WTC11 (cell line): ENCODE measurements at regions not wholly inside any gene's neighbourhood (a gene's known extent, or its start where the extent isn't known, plus 50 kb on each side); places are given as distances from the start of the nearest gene placed in this dataset.
A peak's percentile ranks its signal among the peaks of the same experiment; 100 is the strongest.

Experiments
- ATAC-seq: fragments of 200-7000 bp; cut with Tn5 transposase; 2 replicates; pipeline ENCODE4 v1.10.0; 2021; ENCODE audit warnings: mild to moderate bottlenecking, moderate library complexity
- CTCF ChIA-PET: fragments of 300-600 bp; sonication (Branson Sonifier 250); formaldehyde crosslinking; loops from one replicate; lab custom pipeline; 2021; ENCODE audit warnings: antibody characterized with exemption; lab: Charles Lee
- POLR2A ChIA-PET: fragments of 350-600 bp; sonication (Branson Sonifier 250); formaldehyde crosslinking; loops from one replicate; lab custom pipeline; 2021; ENCODE audit warnings: antibody characterized with exemption; lab: Charles Lee
- DNase-seq: peaks from one replicate; pipeline ENCODE4 v3.0.0; 2021; ENCODE audit warnings: low spot score
- H3K27ac Mint-ChIP-seq: 2 replicates; pipeline ENCODE4 v1.8.0; 2021; ENCODE audit warnings: mixed read lengths
- H3K27me3 Mint-ChIP-seq: 2 replicates; pipeline ENCODE4 v1.8.0; 2021; ENCODE audit warnings: low read depth, mild to moderate bottlenecking, moderate library complexity, mixed read lengths
- H3K36me3 Mint-ChIP-seq: 2 replicates; pipeline ENCODE4 v1.8.0; 2021; ENCODE audit warnings: mixed read lengths
- H3K4me1 Mint-ChIP-seq: 2 replicates; pipeline ENCODE4 v1.8.0; 2022; ENCODE audit warnings: mixed read lengths
- H3K4me3 Mint-ChIP-seq: 2 replicates; pipeline ENCODE4 v1.8.0; 2021; ENCODE audit warnings: mild to moderate bottlenecking, moderate library complexity, mixed read lengths
- H3K9me3 Mint-ChIP-seq: 2 replicates; pipeline ENCODE4 v1.8.0; 2021; ENCODE audit warnings: mixed read lengths
- ATF1 ChIP-seq: sonication (generic); formaldehyde crosslinking; IDR thresholded peaks from 2 replicates; pipeline ENCODE4 v1.8.1; 2023; ENCODE audit warnings: mild to moderate bottlenecking, moderate library complexity, missing genetic modification reagents
- ATF3 ChIP-seq: sonication (generic); formaldehyde crosslinking; conservative IDR thresholded peaks from 2 replicates; pipeline ENCODE4 v1.8.1; 2022; ENCODE audit warnings: mild to moderate bottlenecking, missing genetic modification reagents
- CBFB ChIP-seq: sonication (generic); formaldehyde crosslinking; IDR thresholded peaks from 2 replicates; pipeline ENCODE4 v1.8.1; 2022; ENCODE audit warnings: mild to moderate bottlenecking, low read depth, missing genetic modification reagents
- ERG ChIP-seq: fragments of 250-450 bp; sonication (Bioruptor Pico); IDR thresholded peaks from 2 replicates; pipeline ENCODE4 v1.8.0; 2021; ENCODE audit warnings: mild to moderate bottlenecking
- FOXJ3 ChIP-seq: sonication (generic); formaldehyde crosslinking; IDR thresholded peaks from 2 replicates; pipeline ENCODE4 v1.9.0; 2021; ENCODE audit warnings: missing genetic modification reagents, mild to moderate bottlenecking, borderline replicate concordance
- MXD4 ChIP-seq: fragments of 250-450 bp; sonication (Bioruptor Pico); IDR thresholded peaks from 2 replicates; pipeline ENCODE4 v1.8.0; 2021; ENCODE audit warnings: mild to moderate bottlenecking, moderate library complexity, borderline replicate concordance
- NFYB ChIP-seq: sonication (generic); formaldehyde crosslinking; conservative IDR thresholded peaks from 2 replicates; pipeline ENCODE4 v1.8.0; 2022; ENCODE audit warnings: low read depth, missing genetic modification reagents
- NR3C1 ChIP-seq: sonication (generic); formaldehyde crosslinking; conservative IDR thresholded peaks from 2 replicates; pipeline ENCODE4 v1.8.1; 2023; ENCODE audit warnings: low read depth, mild to moderate bottlenecking, missing genetic modification reagents
- RELA ChIP-seq: sonication (generic); formaldehyde crosslinking; IDR thresholded peaks from 2 replicates; pipeline ENCODE4 v1.8.1; 2022; ENCODE audit warnings: missing genetic modification reagents, mild to moderate bottlenecking, borderline replicate concordance
- SMAD4 ChIP-seq: sonication (generic); formaldehyde crosslinking; IDR thresholded peaks from 2 replicates; pipeline ENCODE4 v1.8.0; 2022; ENCODE audit warnings: mild to moderate bottlenecking, missing genetic modification reagents
- STAT6 ChIP-seq: sonication (generic); formaldehyde crosslinking; conservative IDR thresholded peaks from 2 replicates; pipeline ENCODE4 v1.8.1; 2023; ENCODE audit warnings: mild to moderate bottlenecking, low read depth, missing genetic modification reagents, moderate library complexity
- TEAD4 ChIP-seq: sonication (generic); formaldehyde crosslinking; IDR thresholded peaks from 2 replicates; pipeline ENCODE4 v1.8.0; 2022; ENCODE audit warnings: mild to moderate bottlenecking, missing genetic modification reagents
- ZNF263 ChIP-seq: sonication (generic); formaldehyde crosslinking; IDR thresholded peaks from 2 replicates; pipeline ENCODE4 v1.8.1; 2022; ENCODE audit warnings: low read depth, mild to moderate bottlenecking, moderate library complexity, missing genetic modification reagents
- ZNF512 ChIP-seq: sonication (generic); formaldehyde crosslinking; IDR thresholded peaks from 2 replicates; pipeline ENCODE4 v1.8.1; 2022; ENCODE audit warnings: missing genetic modification reagents, borderline replicate concordance
- ZNF532 ChIP-seq: fragments of 250-450 bp; sonication (Bioruptor Pico); IDR thresholded peaks from 2 replicates; pipeline ENCODE4 v1.9.0; 2021; ENCODE audit warnings: mild to moderate bottlenecking, borderline replicate concordance

- Mint-ChIP-seq H3K36me3 (peaks cover 16% of the 10 kb centered on the region), H3K9me3 (peaks cover 18% of the 10 kb centered on the region), H3K27me3 (no peaks in the 10 kb centered on the region), H3K27ac (peak overlapping the region; percentile 80), H3K4me1 (peaks cover 40% of the 10 kb centered on the region), H3K4me3 (peak overlapping the region; percentile 5; the same call in 1 of the 2 replicates)
- DNase-seq, result no peak
- TF ChIP-seq TEAD4, result peak; percentile 27; the same call in 1 of the 2 replicates
- no peak for TF ChIP-seq NFYB (CRISPR knock-in tag)
- ChIA-PET POLR2A (no interaction called here), CTCF (no interaction called here)
- ATAC-seq, result peak; percentile 90
Measured at GRCh38 chr9:1775230-1775629, 239.9 kb upstream of the SMARCA2 start.

- no peak for TF ChIP-seq ATF3 (CRISPR knock-in tag)
- TF ChIP-seq ZNF512 (CRISPR knock-in tag), result no peak
- no peak for TF ChIP-seq FOXJ3
- no peak for TF ChIP-seq NR3C1
- TF ChIP-seq ERG (CRISPR knock-in tag), result no peak
- no peak for TF ChIP-seq ZNF532
- TF ChIP-seq CBFB (CRISPR knock-in tag), result no peak
- no peak for TF ChIP-seq RELA (CRISPR knock-in tag)
- no peak for TF ChIP-seq ATF1 (CRISPR knock-in tag)
- TF ChIP-seq STAT6 (CRISPR knock-in tag), result no peak
- TF ChIP-seq ZNF263 (CRISPR knock-in tag), result no peak
- no peak for TF ChIP-seq SMAD4 (CRISPR knock-in tag)
- TF ChIP-seq MXD4 (CRISPR knock-in tag), result no peak
- ChIA-PET CTCF (no interaction called here), POLR2A (no interaction called here)
- Mint-ChIP-seq H3K27me3 (no peaks in the 10 kb centered on the region), H3K36me3 (peaks cover 8% of the 10 kb centered on the region), H3K4me3 (no peak overlapping the region), H3K27ac (peak overlapping the region; percentile 5; the same call in 1 of the 2 replicates), H3K4me1 (peaks cover 40% of the 10 kb centered on the region), H3K9me3 (peaks cover 10% of the 10 kb centered on the region)
- ATAC-seq (no peak), DNase-seq (no peak)
Measured at GRCh38 chr9:1776668-1777067, 238.5 kb upstream of the SMARCA2 start.
